SK-N-MC (cell line): ENCODE measurements at regions not wholly inside any gene's neighbourhood (a gene's known extent, or its start where the extent isn't known, plus 50 kb on each side); places are given as distances from the start of the nearest gene placed in this dataset.
A peak's percentile ranks its signal among the peaks of the same experiment; 100 is the strongest.
"Not testable (repeated sequence)": the region's sequence is repeated elsewhere in the genome, so short reads cannot be mapped to it uniquely, and the experiment has no call there.

Source experiments
- DNase-seq: peaks from one replicate; pipeline ENCODE4 v3.0.0-alpha.2; 2011; ENCODE audit warnings: low read depth, low spot score
- H3K27ac ChIP-seq: fragments of 200-600 bp; sonication (generic); 2 replicates; pipeline ENCODE4 v1.5.1; 2016; ENCODE audit warnings: mixed run types
- H3K36me3 ChIP-seq: fragments of 200-600 bp; sonication (generic); 2 replicates; pipeline ENCODE4 v1.6.1; 2017; ENCODE audit warnings: antibody characterized with exemption, low read length, mixed read lengths; ENCODE audit not compliant: insufficient read depth
- H3K4me3 ChIP-seq: fragments of 200-600 bp; sonication (generic); 2 replicates; pipeline ENCODE4 v1.5.1; 2016
- H3K9ac ChIP-seq: fragments of 200-600 bp; sonication (generic); 2 replicates; pipeline ENCODE4 v1.8.0; 2017; ENCODE audit warnings: mixed run types, mixed read lengths; ENCODE audit not compliant: insufficient read length
- H3K9me3 ChIP-seq: fragments of 200-600 bp; sonication (generic); 2 replicates; pipeline ENCODE4 v1.6.1; 2017; ENCODE audit warnings: low read depth, mild to moderate bottlenecking, antibody characterized with exemption, low read length, moderate library complexity, mixed read lengths
- EZH2 ChIP-seq: fragments of 200-600 bp; sonication (generic); IDR thresholded peaks from one replicate; pipeline ENCODE4 v1.6.1; 2017; ENCODE audit warnings: antibody characterized with exemption
- FOXP2 ChIP-seq: optimal IDR thresholded peaks from 2 replicates; pipeline ENCODE3; 2011; ENCODE audit warnings: mild to moderate bottlenecking, moderate library complexity; ENCODE audit not compliant: insufficient read depth; ENCODE audit errors: extremely low read length, control extremely low read depth
- POLR2AphosphoS5 ChIP-seq: IDR thresholded peaks from 2 replicates; pipeline ENCODE4 v1.6.1; 2012; ENCODE audit warnings: mild to moderate bottlenecking, low read depth, low read length, borderline replicate concordance

DNA sequence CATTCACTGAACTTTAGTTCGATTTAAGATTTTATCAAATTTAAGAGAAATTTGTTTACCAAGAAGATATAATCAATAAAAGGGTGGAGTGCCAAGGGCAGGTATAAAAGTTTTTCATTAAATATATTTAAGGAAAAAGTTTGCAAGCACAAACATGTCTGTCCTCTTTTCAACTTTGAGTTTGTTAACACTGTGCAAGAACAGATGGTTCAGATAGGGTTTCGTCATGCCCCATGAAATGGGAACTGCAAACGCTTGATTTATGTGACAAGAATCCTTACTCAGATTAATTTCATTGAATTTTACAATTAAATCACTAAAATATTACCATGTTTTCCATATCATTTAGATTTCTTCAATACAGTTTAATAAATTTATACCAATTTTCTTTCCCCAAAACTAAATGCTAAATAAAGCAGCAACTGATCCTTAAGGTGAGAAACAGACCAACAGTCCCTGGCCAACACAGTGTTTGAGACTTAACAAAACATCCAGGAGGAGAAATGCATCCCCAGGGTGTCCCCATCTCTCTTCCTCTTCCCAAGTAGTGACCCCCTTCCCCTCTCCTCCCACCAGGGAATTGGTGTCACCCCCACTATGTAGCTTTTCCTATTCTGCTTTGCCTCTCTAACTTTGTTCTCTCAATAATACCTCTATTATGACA, 292.9 kb downstream of the LTN1 start:
- DNase-seq, result no peak
- Histone ChIP-seq H3K27ac (no peak overlapping the region), H3K36me3 (no peaks in the 10 kb centered on the region)

DNA sequence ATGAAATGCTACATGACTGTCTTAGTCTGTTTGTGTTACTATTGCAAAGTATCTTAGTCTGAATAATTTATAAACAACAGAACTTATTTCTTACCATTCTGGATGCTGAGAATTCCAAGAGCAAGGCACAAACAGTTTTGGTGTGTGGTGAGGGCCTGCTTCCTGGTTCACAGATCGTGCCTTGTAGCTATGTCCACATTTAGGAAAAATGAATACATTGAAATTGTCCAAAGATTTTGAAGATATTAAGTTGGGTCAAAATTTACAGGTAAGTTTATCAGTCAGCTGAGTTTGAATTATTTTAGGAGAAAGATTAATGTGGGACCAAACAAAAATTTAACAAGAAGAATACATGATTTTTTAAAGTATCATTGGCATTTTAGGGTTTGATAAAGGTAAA, 293.5 kb downstream of the LTN1 start:
- Histone ChIP-seq H3K27ac (no peak overlapping the region), H3K9ac (no peak overlapping the region)
- TF ChIP-seq POLR2AphosphoS5, result no peak

More for the DNA sequence above, 292.9 kb downstream of the LTN1 start:
- TF ChIP-seq FOXP2, result no peak
- no peak for TF ChIP-seq POLR2AphosphoS5
- TF ChIP-seq EZH2, result no peak
- Histone ChIP-seq H3K9ac (no peak overlapping the region), H3K4me3 (0 out of 2 replicates have a peak overlapping the region, but pooled peaks have one; percentile 8), H3K9me3 (no peaks in the 10 kb centered on the region; the same call in 1 of the 2 replicates)

DNA sequence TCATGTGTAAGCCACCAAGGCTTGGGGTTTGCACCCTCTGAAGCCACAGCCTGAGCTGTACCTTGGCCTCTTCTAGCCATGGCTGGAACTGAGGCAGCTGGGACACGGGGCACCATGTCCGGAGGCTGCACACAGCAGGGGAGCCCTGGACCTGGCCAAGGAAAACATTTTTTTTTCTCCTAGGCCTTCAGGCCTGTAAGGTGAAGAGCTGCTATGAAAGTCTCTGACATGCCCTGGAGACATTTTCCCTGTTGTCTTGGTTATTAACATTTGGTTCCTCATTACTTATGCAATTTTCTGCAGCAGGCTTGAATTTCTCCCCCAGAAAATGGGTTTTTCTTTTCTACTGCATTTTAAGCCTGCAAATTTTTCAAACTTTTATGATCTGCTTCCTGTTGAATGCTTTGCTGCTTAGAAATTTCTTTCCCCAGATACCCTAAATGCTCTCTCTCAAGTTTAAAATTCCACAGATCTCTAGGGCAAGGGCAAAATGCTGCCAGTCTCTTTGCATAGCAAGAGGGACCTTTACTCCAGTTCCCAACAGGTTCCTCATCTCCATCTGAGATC, 295.8 kb downstream of the LTN1 start:
- no peak overlapping the region for H3K9ac ChIP-seq
- H3K27ac ChIP-seq, result peak overlapping the region; percentile 90
- H3K9me3 ChIP-seq, result no peaks in the 10 kb centered on the region
- peak; percentile 69 for DNase-seq
- no peaks in the 10 kb centered on the region for H3K36me3 ChIP-seq
- TF ChIP-seq POLR2AphosphoS5 (no peak), FOXP2 (no peak), EZH2 (no peak)
- H3K4me3 ChIP-seq, result peak overlapping the region; percentile 33; the same call in 1 of the 2 replicates

More for the DNA sequence above, 293.5 kb downstream of the LTN1 start:
- H3K4me3 ChIP-seq, result no peak overlapping the region
- no peak for DNase-seq
- H3K36me3 ChIP-seq, result no peaks in the 10 kb centered on the region
- H3K9me3 ChIP-seq, result no peaks in the 10 kb centered on the region; the same call in 1 of the 2 replicates

GRCh38 chr21:28693476-28693875, 299.2 kb downstream of the LTN1 start:
- Histone ChIP-seq H3K9ac (no peak overlapping the region), H3K4me3 (no peak overlapping the region), H3K36me3 (no peaks in the 10 kb centered on the region), H3K9me3 (no peaks in the 10 kb centered on the region), H3K27ac (peak overlapping the region; percentile 40; the same call in 1 of the 2 replicates)
- no peak for TF ChIP-seq FOXP2
- no peak for TF ChIP-seq POLR2AphosphoS5
- no peak for DNase-seq

- no peak for DNase-seq
- H3K36me3 ChIP-seq, result no peaks in the 10 kb centered on the region
- no peaks in the 10 kb centered on the region for H3K9me3 ChIP-seq
- no peak overlapping the region for H3K27ac ChIP-seq
- no peak overlapping the region for H3K9ac ChIP-seq
- no peak overlapping the region for H3K4me3 ChIP-seq
- no peak for TF ChIP-seq EZH2
- TF ChIP-seq FOXP2, result no peak
- no peak for TF ChIP-seq POLR2AphosphoS5
These were observed 302.5 kb downstream of the LTN1 start for GRCh38 chr21:28690196-28690595.

DNA sequence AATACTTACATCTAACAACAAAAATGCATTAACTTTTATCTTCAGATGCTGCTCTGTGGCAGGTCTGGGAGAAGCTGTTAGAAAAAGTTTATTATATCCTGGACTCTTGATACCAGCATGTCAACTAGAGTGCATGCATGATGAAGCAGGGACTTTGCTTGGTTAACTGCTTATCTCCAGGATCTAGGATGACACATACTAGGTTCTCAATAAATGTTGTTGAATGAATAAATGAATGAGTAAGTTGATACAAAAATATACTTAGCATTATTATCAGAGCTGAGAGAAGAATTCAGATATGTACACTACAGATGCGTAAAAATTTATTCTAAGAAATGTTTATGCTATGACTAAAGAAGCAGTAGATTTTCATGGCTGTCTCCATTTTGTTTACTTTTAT, 304.3 kb downstream of the LTN1 start:
- no peaks in the 10 kb centered on the region for H3K9me3 ChIP-seq
- TF ChIP-seq POLR2AphosphoS5 (no peak), EZH2 (no peak), FOXP2 (no peak)
- DNase-seq, result no peak
- no peaks in the 10 kb centered on the region for H3K36me3 ChIP-seq
- H3K27ac ChIP-seq, result no peak overlapping the region
- no peak overlapping the region for H3K9ac ChIP-seq
- H3K4me3 ChIP-seq, result no peak overlapping the region

GRCh38 chr21:28687586-28687985, 305.1 kb downstream of the LTN1 start:
- no peak for DNase-seq
- no peak for TF ChIP-seq POLR2AphosphoS5
- no peak for TF ChIP-seq EZH2
- TF ChIP-seq FOXP2, result no peak
- H3K9ac ChIP-seq, result no peak overlapping the region
- H3K36me3 ChIP-seq, result no peaks in the 10 kb centered on the region
- H3K27ac ChIP-seq, result no peak overlapping the region
- H3K4me3 ChIP-seq, result no peak overlapping the region
- H3K9me3 ChIP-seq, result no peaks in the 10 kb centered on the region

- Histone ChIP-seq H3K36me3 (no peaks in the 10 kb centered on the region), H3K27ac (no peak overlapping the region), H3K9me3 (no peaks in the 10 kb centered on the region), H3K9ac (no peak overlapping the region), H3K4me3 (no peak overlapping the region)
- no peak for DNase-seq
- TF ChIP-seq FOXP2, result no peak
- no peak for TF ChIP-seq POLR2AphosphoS5
- no peak for TF ChIP-seq EZH2
These were observed 308.5 kb downstream of the LTN1 start for GRCh38 chr21:28683982-28684752.

DNA sequence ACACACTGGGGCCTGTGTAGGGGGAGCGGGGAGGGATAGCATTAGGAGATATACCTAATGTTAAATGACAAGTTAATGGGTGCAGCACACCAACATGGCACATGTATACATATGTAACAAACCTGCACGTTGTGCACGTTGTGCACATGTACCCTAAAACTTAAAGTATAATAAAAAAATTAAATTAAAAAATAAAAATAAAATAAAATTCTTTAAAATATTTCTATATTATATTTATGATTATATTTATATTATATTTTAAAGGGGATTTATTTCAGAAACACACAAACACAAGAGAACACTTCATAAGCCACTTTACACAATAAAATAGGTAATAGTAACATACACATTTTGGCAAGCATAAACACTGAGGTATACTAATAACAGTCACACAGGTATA, 309.8 kb downstream of the LTN1 start:
- H3K36me3 ChIP-seq, H3K9ac ChIP-seq, H3K9me3 ChIP-seq, DNase-seq, H3K27ac ChIP-seq, H3K4me3 ChIP-seq: not testable (repeated sequence)

DNA sequence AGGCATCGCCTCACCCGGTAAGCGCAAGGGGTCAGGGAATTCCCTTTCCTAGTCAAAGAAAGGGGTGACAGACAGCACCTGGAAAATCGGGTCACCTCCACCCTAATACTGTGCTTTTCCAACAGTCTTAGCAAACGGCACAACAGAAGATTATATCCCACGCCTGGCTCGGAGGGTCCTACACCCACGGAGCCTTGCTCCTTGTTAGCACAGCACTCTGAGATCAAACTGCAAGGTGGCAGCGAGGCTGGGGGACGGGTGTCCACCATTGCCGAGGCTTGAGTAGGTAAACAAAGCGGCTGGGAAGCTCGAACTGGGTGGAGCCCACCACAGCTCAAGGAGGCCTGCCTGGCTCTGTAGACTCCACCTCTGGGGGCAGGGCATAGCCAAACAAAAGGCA, 315.6 kb downstream of the LTN1 start:
- DNase-seq, H3K36me3 ChIP-seq, H3K9me3 ChIP-seq, H3K4me3 ChIP-seq, H3K27ac ChIP-seq, H3K9ac ChIP-seq: not testable (repeated sequence)
